Esophagus muscularis mucosa (tissue), 4 donors: ENCODE measurements at regions not wholly inside any gene's neighbourhood (a gene's known extent, or its start where the extent isn't known, plus 50 kb on each side); places are given as distances from the start of the nearest gene placed in this dataset.

Experiments
- CTCF ChIP-seq, 3 experiments: fragments of 200-600 bp in 2 of 3; fragments of 450-650 bp in 1 of 3; sonication (generic) in 2 of 3; IDR thresholded peaks; one replicate each; pipeline ENCODE4 v1.5.1; 2017 to 2019; ENCODE audit warnings: antibody characterized with exemption in 3 of 3, mild to moderate bottlenecking in 2 of 3, moderate library complexity in 1 of 3
- EP300 ChIP-seq: sonication (generic); formaldehyde crosslinking; IDR thresholded peaks from one replicate; pipeline ENCODE4 v1.6.1; 2017; ENCODE audit warnings: antibody characterized with exemption
- POLR2A ChIP-seq: fragments of 450-650 bp; IDR thresholded peaks from one replicate; pipeline ENCODE4 v1.6.1; 2017; ENCODE audit warnings: antibody characterized with exemption, moderate library complexity, mild to moderate bottlenecking, low read depth
- POLR2AphosphoS5 ChIP-seq, 2 donors: sonication (generic); formaldehyde crosslinking; IDR thresholded peaks; one replicate each; pipeline ENCODE4 v1.6.1; 2017; ENCODE audit warnings: antibody characterized with exemption in 2 of 2

GRCh38 chr3:99240700-99241099 lies 339.2 kb upstream of the DCBLD2 start:
- TF ChIP-seq CTCF (IDR thresholded peaks at IDR 0.05) (no peak), EP300 (no peak), POLR2A (no peak), POLR2AphosphoS5 (IDR thresholded peaks at IDR 0.05) (no peak)
